Lung (tissue), 11 donors: ENCODE measurements at regions not wholly inside any gene's neighbourhood (a gene's known extent, or its start where the extent isn't known, plus 50 kb on each side); places are given as distances from the start of the nearest gene placed in this dataset.
"Not testable (repeated sequence)": the region's sequence is repeated elsewhere in the genome, so short reads cannot be mapped to it uniquely, and the experiment has no call there.

Experiments
- ATAC-seq: fragments of 200-7000 bp; cut with Tn5 transposase; one replicate; pipeline ENCODE4 v1.9.1; 2020; ENCODE audit warnings: moderate number of reproducible peaks; ENCODE audit not compliant: insufficient read depth, low FRiP score
- DNase-seq, 3 donors: peaks; one replicate each; pipeline ENCODE4 v3.0.0-alpha.2; 2013 to 2017
- H3K27ac ChIP-seq, 2 donors: one replicate each; pipeline ENCODE4 v1.5.1; 2013; ENCODE audit warnings: mild to moderate bottlenecking in 2 of 2, moderate library complexity in 2 of 2, control low read depth in 1 of 2, inconsistent platforms in 1 of 2, low read depth in 1 of 2, low read length in 1 of 2
- H3K27me3 ChIP-seq, 3 donors: one replicate each; pipeline ENCODE4 v1.5.1; 2013; ENCODE audit warnings: low read length in 2 of 3; ENCODE audit not compliant: control insufficient read depth in 3 of 3, insufficient read depth in 3 of 3
- H3K36me3 ChIP-seq, 4 donors: one replicate each; pipeline ENCODE4 v1.5.1; 2013; ENCODE audit warnings: low read length in 4 of 4, mild to moderate bottlenecking in 1 of 4, moderate library complexity in 1 of 4; ENCODE audit not compliant: control insufficient read depth in 4 of 4, insufficient read depth in 4 of 4
- H3K4me1 ChIP-seq, 5 donors: one replicate each; pipeline ENCODE4 v1.5.1; 2013; ENCODE audit warnings: low read length in 5 of 5, mild to moderate bottlenecking in 2 of 5, moderate library complexity in 1 of 5; ENCODE audit not compliant: control insufficient read depth in 5 of 5, insufficient read depth in 5 of 5
- H3K4me3 ChIP-seq: one replicate; pipeline ENCODE4 v1.5.1; 2013; ENCODE audit warnings: mild to moderate bottlenecking, control low read depth, moderate library complexity
- H3K9ac ChIP-seq, 2 donors: one replicate each; pipeline ENCODE4 v1.5.1; 2013; ENCODE audit warnings: low read length in 2 of 2, control low read depth in 1 of 2; ENCODE audit not compliant: insufficient read depth in 1 of 2
- H3K9me3 ChIP-seq, 4 donors: one replicate each; pipeline ENCODE4 v1.5.1; 2013; ENCODE audit warnings: low read length in 3 of 4, mild to moderate bottlenecking in 1 of 4, moderate library complexity in 1 of 4; ENCODE audit not compliant: control insufficient read depth in 4 of 4, insufficient read depth in 3 of 4
- WGBS, 2 donors: extraction: QIAGEN DNeasy Blood & Tissue Kit; methylation state at CpG; one replicate each; pipeline ENCODE4 v1.1.7; 2013; 5-methylcytosine and 5-hydroxymethylcytosine counted together
- TF ChIP-seq, protein P1 (sequence below): IDR thresholded peaks from 2 replicates; pipeline ENCODE4 v1.5.1; 2012; ENCODE audit warnings: mild to moderate bottlenecking; ENCODE audit errors: control extremely low read depth, extremely low read depth
- donor health status: control.
- donor health status: control.
- donor health status: Bipolar disorder and iron deficiency.
- donor health status: healthy.
- donor health status: DM: yes; HTN: yes; CAD: no.

DNA sequence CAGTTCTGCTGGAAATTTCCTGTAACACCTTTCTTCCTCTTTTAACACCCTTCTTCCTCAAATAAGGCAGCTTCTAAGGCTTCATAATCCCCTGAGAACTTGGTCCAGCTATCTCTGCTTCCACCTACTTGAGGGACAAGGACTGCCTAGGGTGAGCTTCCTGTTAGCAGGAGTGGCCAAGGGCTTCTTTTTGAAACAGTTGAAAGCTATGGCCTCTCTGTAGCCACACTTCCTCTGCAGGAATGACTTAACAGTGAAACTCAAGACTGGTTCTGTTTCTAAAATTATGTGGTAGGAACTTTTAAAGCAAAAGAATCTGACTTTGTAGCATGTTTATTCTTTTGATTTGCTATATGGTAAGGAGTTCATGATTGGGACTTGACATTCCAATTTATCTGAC is 108.5 kb upstream of the WDR1 start:
- H3K9ac ChIP-seq, result no peak overlapping the region
- ATAC-seq (no peak), DNase-seq (no peak)
- no peak overlapping the region for H3K4me3 ChIP-seq
- H3K4me1 ChIP-seq, result no peaks in the 10 kb centered on the region
- H3K36me3 ChIP-seq, result no peaks in the 10 kb centered on the region
- peaks cover 0 to 4% (median 0%) of the 10 kb centered on the region in 4 donors for H3K9me3 ChIP-seq
- no peaks in the 10 kb centered on the region for H3K27me3 ChIP-seq
- TF ChIP-seq, protein P1, sequence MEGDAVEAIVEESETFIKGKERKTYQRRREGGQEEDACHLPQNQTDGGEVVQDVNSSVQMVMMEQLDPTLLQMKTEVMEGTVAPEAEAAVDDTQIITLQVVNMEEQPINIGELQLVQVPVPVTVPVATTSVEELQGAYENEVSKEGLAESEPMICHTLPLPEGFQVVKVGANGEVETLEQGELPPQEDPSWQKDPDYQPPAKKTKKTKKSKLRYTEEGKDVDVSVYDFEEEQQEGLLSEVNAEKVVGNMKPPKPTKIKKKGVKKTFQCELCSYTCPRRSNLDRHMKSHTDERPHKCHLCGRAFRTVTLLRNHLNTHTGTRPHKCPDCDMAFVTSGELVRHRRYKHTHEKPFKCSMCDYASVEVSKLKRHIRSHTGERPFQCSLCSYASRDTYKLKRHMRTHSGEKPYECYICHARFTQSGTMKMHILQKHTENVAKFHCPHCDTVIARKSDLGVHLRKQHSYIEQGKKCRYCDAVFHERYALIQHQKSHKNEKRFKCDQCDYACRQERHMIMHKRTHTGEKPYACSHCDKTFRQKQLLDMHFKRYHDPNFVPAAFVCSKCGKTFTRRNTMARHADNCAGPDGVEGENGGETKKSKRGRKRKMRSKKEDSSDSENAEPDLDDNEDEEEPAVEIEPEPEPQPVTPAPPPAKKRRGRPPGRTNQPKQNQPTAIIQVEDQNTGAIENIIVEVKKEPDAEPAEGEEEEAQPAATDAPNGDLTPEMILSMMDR, result no peak
- H3K27ac ChIP-seq, result no peak overlapping the region

DNA sequence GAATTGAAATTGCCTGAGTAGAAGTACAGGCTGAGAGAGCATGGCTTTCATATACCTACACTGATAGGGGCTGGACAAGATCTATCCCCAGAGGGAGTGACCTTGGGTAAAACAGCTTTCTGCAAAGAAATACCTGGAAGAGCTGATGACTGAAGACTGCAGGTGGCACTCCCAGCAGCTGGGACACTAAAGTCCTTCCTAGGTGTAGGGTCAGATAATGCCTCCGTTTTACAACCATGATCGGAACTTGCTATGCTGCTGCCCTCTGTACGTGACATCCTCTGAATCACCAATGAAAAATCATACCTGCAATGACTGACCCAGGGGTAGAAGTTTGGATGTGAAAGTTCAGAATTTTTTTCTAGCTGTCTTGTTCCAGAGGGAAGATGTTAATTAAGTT is 107.2 kb upstream of the WDR1 start:
- ATAC-seq (no peak), DNase-seq (no peak)
- Histone ChIP-seq H3K27me3 (no peaks in the 10 kb centered on the region), H3K9me3 (peaks cover 0 to 4% (median 0%) of the 10 kb centered on the region in 4 donors), H3K9ac (no peak overlapping the region), H3K36me3 (no peaks in the 10 kb centered on the region), H3K4me1 (no peaks in the 10 kb centered on the region), H3K27ac (no peak overlapping the region), H3K4me3 (no peak overlapping the region)
- TF ChIP-seq, protein P1, result no peak
- 94 to 98% methylated on average over 3 of the region's 3 CpGs for WGBS, 2 donors

DNA sequence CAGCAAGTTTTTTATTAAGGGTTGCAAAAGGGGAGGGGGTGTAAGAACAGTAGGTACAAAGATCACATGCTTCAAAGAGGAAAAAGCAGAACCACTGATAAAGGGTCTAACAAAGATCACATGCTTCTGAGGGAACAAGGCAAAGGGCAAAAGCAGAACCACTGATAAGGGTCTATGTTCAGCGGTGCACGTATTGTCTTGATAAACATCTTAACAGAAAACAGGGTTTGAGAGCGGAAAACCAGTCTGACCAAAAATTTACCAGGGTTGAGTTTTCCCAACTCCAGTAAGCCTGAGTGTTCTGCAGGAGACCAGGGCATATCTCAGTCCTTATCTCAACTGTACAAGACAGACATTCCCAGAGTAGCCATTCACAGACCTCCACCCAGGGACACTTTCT is 96.9 kb upstream of the WDR1 start:
- DNase-seq, H3K27ac ChIP-seq, H3K27me3 ChIP-seq, H3K9me3 ChIP-seq, H3K9ac ChIP-seq, H3K36me3 ChIP-seq, H3K4me1 ChIP-seq, H3K4me3 ChIP-seq, ATAC-seq: not testable (repeated sequence)
- WGBS, 2 donors, result 82 to 94% methylated on average over 3 of the region's 3 CpGs

DNA sequence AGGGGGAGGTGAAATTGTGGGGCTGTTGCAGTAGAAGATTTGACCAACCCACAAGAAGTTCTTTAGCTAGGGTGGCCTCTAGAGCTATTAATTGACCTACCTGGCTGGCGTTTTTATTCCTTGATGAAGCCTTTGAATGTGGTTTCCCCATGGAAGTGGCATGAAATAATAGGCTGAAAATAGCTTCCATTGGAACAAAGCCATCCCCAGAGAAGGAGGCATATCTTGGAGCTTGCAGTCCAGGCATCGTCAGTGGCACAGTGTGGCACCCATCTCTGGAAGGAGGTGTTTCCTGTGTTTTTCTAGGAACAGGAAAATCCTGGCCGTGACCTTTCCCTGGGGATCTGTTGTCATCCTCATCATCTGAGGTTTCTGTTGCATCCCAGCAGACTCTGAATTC is 96.3 kb upstream of the WDR1 start:
- peak overlapping the region in 1 of 2 donors; percentile 16 for H3K27ac ChIP-seq
- H3K27me3 ChIP-seq, result no peaks in the 10 kb centered on the region
- H3K4me1 ChIP-seq, result no peaks in the 10 kb centered on the region
- no peak for ATAC-seq
- no peak overlapping the region for H3K4me3 ChIP-seq
- H3K9me3 ChIP-seq, result no peaks in the 10 kb centered on the region
- TF ChIP-seq, protein P1, result no peak
- no peak for DNase-seq
- H3K9ac ChIP-seq, result no peak overlapping the region
- no peaks in the 10 kb centered on the region for H3K36me3 ChIP-seq
- WGBS, 2 donors, result 53 to 66% methylated on average over 3 of the region's 3 CpGs
